Mesothelial cell of epicardium (in vitro differentiated cells): ENCODE measurements at regions not wholly inside any gene's neighbourhood (a gene's known extent, or its start where the extent isn't known, plus 50 kb on each side); places are given as distances from the start of the nearest gene placed in this dataset.

Experiments
- DNase-seq, 2 experiments: peaks; one replicate each; pipeline ENCODE4 v3.0.0; 2021; ENCODE audit warnings: low spot score in 2 of 2; ENCODE audit not compliant: unreplicated experiment in 2 of 2
- H3K27ac Mint-ChIP-seq: 2 replicates; pipeline ENCODE4 v1.8.0; 2021; ENCODE audit warnings: mixed read lengths
- H3K27me3 Mint-ChIP-seq: 2 replicates; pipeline ENCODE4 v1.8.0; 2021; ENCODE audit warnings: low read depth, mixed read lengths
- H3K36me3 Mint-ChIP-seq: 2 replicates; pipeline ENCODE4 v1.8.0; 2021; ENCODE audit warnings: mixed read lengths
- H3K4me1 Mint-ChIP-seq: 2 replicates; pipeline ENCODE4 v1.8.0; 2021; ENCODE audit warnings: mixed read lengths
- H3K4me3 Mint-ChIP-seq: 2 replicates; pipeline ENCODE4 v1.8.0; 2021; ENCODE audit warnings: mild to moderate bottlenecking, moderate library complexity, mixed read lengths
- H3K9me3 Mint-ChIP-seq: 2 replicates; pipeline ENCODE4 v1.8.0; 2021; ENCODE audit warnings: mixed read lengths
- CTCF ChIP-seq: fragments of 200-600 bp; sonication (generic); IDR thresholded peaks from one replicate; pipeline ENCODE4 v1.5.0; 2021; ENCODE audit warnings: antibody characterized with exemption; ENCODE audit not compliant: unreplicated experiment

- Mint-ChIP-seq H3K27me3 (no peaks in the 10 kb centered on the region), H3K36me3 (no peaks in the 10 kb centered on the region), H3K9me3 (no peaks in the 10 kb centered on the region), H3K4me1 (peaks cover 16% of the 10 kb centered on the region), H3K27ac (no peak overlapping the region), H3K4me3 (no peak overlapping the region)
- no peak for DNase-seq
- TF ChIP-seq CTCF = no peak
These were observed 64.9 kb upstream of the SLC39A10 start for GRCh38 chr2:195592105-195592504.

GRCh38 chr2:195590861-195591205, 66.2 kb upstream of the SLC39A10 start:
- Mint-ChIP-seq H3K27me3 (no peaks in the 10 kb centered on the region), H3K4me3 (no peak overlapping the region), H3K36me3 (no peaks in the 10 kb centered on the region), H3K4me1 (peaks cover 8% of the 10 kb centered on the region), H3K27ac (no peak overlapping the region), H3K9me3 (no peaks in the 10 kb centered on the region)
- no peak for TF ChIP-seq CTCF
- no peak for DNase-seq

- Mint-ChIP-seq H3K27me3 (no peaks in the 10 kb centered on the region), H3K9me3 (no peaks in the 10 kb centered on the region), H3K4me1 (peaks cover 8% of the 10 kb centered on the region), H3K27ac (no peak overlapping the region), H3K4me3 (no peak overlapping the region), H3K36me3 (no peaks in the 10 kb centered on the region)
- no peak for TF ChIP-seq CTCF
- no peak for DNase-seq
These were observed 66.7 kb upstream of the SLC39A10 start for GRCh38 chr2:195590199-195590860.

- Mint-ChIP-seq H3K4me1 (peaks cover 2% of the 10 kb centered on the region), H3K4me3 (no peak overlapping the region), H3K9me3 (no peaks in the 10 kb centered on the region), H3K27ac (no peak overlapping the region), H3K36me3 (no peaks in the 10 kb centered on the region), H3K27me3 (no peaks in the 10 kb centered on the region)
- no peak for TF ChIP-seq CTCF
- DNase-seq = no peak
These were observed 69.1 kb upstream of the SLC39A10 start for GRCh38 chr2:195587966-195588365.

GRCh38 chr2:195586062-195586714, 70.8 kb upstream of the SLC39A10 start:
- no peak for DNase-seq
- H3K4me1 Mint-ChIP-seq = peaks cover 2% of the 10 kb centered on the region
- H3K9me3 Mint-ChIP-seq = no peaks in the 10 kb centered on the region
- H3K4me3 Mint-ChIP-seq = no peak overlapping the region
- TF ChIP-seq CTCF = no peak
- no peaks in the 10 kb centered on the region for H3K27me3 Mint-ChIP-seq
- no peak overlapping the region for H3K27ac Mint-ChIP-seq
- no peaks in the 10 kb centered on the region for H3K36me3 Mint-ChIP-seq
